ENCODE measurements at regions not wholly inside any gene's neighbourhood (a gene's known extent, or its start where the extent isn't known, plus 50 kb on each side); places are given as distances from the start of the nearest gene placed in this dataset.

GRCh38 chr21:35340273-35340672, 291.2 kb upstream of the RUNX1 start:
- no peak for DNase-seq (ENCODE audit: low read depth)

- DNase-seq (ENCODE audit: low read depth), result no peak
Observed at GRCh38 chr21:35338881-35339632, 290.0 kb upstream of the RUNX1 start.

GRCh38 chr21:35338281-35338680, 289.2 kb upstream of the RUNX1 start:
- DNase-seq (ENCODE audit: low read depth), result no peak

- DNase-seq (ENCODE audit: low read depth), result no peak
Observed at GRCh38 chr21:35337573-35337972, 288.5 kb upstream of the RUNX1 start.

- no peak for DNase-seq (ENCODE audit: low read depth)
Observed at GRCh38 chr21:35336534-35336933, 287.4 kb upstream of the RUNX1 start.

- no peak for DNase-seq (ENCODE audit: low read depth)
Observed at GRCh38 chr21:35335951-35336446, 286.9 kb upstream of the RUNX1 start.

- DNase-seq (ENCODE audit: low read depth), result no peak
Observed at GRCh38 chr21:35333831-35334618, 284.9 kb upstream of the RUNX1 start.

GRCh38 chr21:35332841-35333426, 283.8 kb upstream of the RUNX1 start:
- DNase-seq (ENCODE audit: low read depth), result no peak

- no peak for DNase-seq (ENCODE audit: low read depth)
Observed at GRCh38 chr21:35329940-35330660, 281.0 kb upstream of the RUNX1 start.

GRCh38 chr21:35328856-35329455, 279.9 kb upstream of the RUNX1 start:
- no peak for DNase-seq (ENCODE audit: low read depth)

GRCh38 chr21:35326677-35327076, 277.6 kb upstream of the RUNX1 start:
- DNase-seq (ENCODE audit: low read depth), result no peak

- no peak for DNase-seq (ENCODE audit: low read depth)
Observed at GRCh38 chr21:35325953-35326352, 276.9 kb upstream of the RUNX1 start.

- DNase-seq (ENCODE audit: low read depth), result no peak
Observed at GRCh38 chr21:35324372-35325220, 275.5 kb upstream of the RUNX1 start.

- DNase-seq (ENCODE audit: low read depth), result no peak
Observed at GRCh38 chr21:35323947-35324346, 274.8 kb upstream of the RUNX1 start.

GRCh38 chr21:35321322-35322200, 272.5 kb upstream of the RUNX1 start:
- DNase-seq (ENCODE audit: low read depth), result no peak

- DNase-seq (ENCODE audit: low read depth), result no peak
Observed at GRCh38 chr21:35319684-35320283, 270.7 kb upstream of the RUNX1 start.

- no peak for DNase-seq (ENCODE audit: low read depth)
Observed at GRCh38 chr21:35316933-35317332, 267.8 kb upstream of the RUNX1 start.

- DNase-seq (ENCODE audit: low read depth), result no peak
Observed at GRCh38 chr21:35316456-35316855, 267.4 kb upstream of the RUNX1 start.

- no peak for DNase-seq (ENCODE audit: low read depth)
Observed at GRCh38 chr21:35314857-35315582, 265.9 kb upstream of the RUNX1 start.
